Putamen (tissue), 1 donor: ENCODE measurements at regions not wholly inside any gene's neighbourhood (a gene's known extent, or its start where the extent isn't known, plus 50 kb on each side); places are given as distances from the start of the nearest gene placed in this dataset.
A peak's percentile ranks its signal among the peaks of the same experiment; 100 is the strongest.
"Not testable (repeated sequence)": the region's sequence is repeated elsewhere in the genome, so short reads cannot be mapped to it uniquely, and the experiment has no call there.

ENCODE experiments used
- DNase-seq: peaks from one replicate; pipeline ENCODE4 v3.0.0-alpha.2; 2016; ENCODE audit warnings: low spot score

DNA sequence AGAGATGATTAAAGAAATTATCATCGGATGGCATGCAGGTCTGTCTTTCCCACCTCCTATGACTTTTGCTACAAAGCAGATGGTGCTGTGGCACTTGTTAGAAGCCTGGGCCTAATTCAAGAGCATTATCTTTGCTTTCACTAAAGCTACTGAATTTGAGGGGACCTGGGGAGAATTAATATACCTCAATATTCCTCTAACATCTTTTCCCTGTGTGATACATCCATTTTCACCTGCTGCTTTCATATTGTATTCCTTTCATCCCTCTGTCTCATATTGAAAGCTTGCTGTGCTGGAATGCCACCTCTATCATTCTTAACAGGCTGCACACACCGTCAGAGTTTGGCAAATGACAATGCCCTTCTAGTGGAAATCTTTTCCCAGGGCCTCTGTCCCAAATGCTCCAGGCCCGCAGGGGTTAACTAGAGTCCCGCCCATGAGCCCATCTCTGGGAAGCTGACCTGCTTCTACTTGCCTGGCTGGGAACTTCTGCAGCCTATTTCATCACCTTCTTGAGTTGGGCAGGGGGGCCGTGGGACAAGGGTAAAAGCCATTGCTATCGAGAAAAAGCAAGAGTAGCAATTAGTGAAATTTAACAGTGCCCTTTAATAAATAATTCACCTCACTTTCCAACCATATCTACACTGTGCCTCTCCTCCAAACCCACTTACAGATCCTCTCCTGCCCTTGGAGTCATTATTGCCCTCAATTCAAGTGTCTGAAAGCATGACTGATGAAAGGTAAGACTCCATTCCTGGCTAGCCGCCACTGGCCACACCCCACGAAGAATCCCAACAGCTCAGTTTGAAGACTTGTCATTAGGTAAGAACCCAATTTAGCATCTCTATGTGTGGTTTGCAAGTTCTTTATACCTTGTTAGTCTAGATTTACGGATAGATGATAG is 126.7 kb upstream of the BTG1 start:
- no peak for DNase-seq

DNA sequence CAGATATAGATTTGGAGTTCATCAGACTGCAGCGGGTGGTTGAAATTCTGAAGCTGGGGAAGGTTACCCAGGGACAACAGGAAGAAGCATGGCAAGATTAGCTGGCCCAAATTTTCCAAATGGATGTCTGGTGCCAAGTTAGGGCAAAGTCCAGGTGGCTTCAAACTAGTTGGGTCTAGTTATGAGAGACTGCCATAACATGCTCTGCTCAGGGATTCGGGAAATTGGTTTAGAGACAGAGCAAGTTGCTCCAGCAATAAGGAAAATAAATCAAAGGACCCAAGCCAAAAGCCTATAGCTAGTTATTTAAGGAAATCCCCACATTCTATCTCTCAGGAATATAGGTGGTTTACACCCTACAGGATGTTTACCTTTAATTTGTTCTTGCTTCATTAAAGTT is 125.7 kb upstream of the BTG1 start:
- no peak for DNase-seq

GRCh38 chr12:92270521-92270920 is 124.9 kb upstream of the BTG1 start:
- peak; percentile 57 for DNase-seq

DNA sequence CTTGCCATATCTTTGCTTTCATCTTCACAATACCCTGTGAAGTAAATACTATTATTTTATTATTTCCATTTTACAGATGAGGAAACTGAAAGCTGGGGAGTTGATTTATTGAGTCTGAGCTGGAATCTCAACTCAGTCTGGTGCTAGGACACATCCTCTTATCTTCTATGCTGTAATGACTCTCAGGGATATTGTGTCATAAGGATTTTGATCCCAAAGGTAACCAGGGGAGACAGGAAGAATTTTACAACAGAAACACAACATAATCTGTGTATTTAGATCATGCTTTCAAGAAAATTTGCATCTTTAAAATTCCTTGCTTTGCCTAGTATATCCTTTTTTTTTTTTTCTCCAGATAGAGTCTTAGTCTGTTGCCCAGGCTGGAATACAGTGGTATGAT is 123.3 kb upstream of the BTG1 start:
- no peak for DNase-seq

GRCh38 chr12:92261692-92262091 is 116.0 kb upstream of the BTG1 start:
- DNase-seq = no peak

DNA sequence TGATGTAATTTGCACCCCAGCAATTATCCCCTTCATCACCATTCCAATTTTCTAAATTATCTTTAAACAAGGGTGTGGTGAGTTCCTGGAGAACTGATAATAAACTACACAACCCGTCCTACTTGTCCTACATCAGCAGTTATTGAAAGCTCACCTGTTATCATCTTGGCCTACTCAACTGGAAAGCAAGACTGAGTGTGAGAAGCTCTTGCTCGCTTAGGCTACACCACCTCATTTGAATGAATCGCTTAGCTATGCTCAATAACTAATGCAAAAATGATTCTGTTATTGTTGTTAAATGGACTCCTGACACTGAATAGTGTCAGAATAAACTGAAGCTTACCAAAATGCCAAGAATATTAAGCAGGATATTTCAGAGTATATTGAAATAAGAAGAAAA is 115.4 kb upstream of the BTG1 start:
- no peak for DNase-seq

GRCh38 chr12:92259696-92260251 is 114.1 kb upstream of the BTG1 start:
- DNase-seq = no peak

DNA sequence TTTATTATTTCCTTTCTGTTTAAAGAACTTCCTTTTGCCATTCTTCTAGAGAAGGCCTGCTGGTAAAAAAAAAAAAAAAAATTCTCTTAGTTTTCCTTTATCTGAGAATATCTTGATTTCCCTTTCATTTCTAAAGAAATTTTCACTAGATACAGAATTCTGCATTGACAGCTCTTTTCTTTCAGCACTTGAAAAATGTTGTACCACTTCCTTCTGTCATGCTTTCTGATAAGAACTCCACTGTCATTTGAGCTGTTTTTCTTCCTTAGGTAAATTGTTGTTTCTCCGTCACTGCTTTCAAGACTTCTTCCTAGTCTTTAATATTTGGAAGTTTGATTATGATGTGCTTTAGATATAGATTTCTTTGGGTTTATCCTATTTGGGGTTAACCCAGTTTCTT is 113.6 kb upstream of the BTG1 start:
- no peak for DNase-seq

DNA sequence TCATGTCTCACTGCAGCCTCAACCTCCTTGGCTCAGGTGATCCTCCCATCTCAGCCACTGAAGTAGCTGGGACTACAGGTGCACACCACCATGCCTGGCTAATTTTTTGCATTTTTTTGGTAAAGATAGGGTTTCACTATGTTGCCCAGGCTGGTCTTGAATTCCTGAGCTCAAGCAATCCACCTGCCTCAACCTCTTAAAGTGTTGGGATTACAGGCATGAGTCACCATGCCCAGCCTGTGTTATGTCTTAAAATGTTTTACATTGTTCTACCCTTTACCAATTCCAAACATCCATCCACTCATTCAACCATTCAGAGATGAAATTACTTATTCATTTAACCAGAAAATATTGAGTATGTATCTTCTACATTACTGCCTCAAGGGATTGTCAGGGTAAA is 111.6 kb upstream of the BTG1 start:
- DNase-seq = no peak

GRCh38 chr12:92255741-92256140 is 110.1 kb upstream of the BTG1 start:
- DNase-seq = no peak

DNA sequence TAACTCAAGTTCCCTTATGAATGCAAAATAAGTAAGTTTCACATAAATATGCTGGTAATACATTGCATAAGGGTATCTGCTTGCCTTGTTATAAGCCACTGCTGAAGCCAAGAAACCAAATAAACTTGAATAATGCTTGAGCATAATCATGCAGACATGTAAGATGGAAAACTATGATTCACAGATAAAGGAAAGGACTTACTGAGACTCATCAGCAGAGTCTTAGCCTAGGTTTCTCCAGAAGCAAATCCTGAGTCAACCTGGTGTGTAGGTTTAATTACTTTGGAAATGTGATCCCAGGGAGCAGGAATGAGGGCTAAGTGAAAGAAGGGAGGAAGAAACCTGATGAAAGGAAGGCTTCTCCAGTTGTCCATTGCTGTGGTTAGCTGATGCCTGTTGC is 107.7 kb upstream of the BTG1 start:
- DNase-seq = no peak

DNA sequence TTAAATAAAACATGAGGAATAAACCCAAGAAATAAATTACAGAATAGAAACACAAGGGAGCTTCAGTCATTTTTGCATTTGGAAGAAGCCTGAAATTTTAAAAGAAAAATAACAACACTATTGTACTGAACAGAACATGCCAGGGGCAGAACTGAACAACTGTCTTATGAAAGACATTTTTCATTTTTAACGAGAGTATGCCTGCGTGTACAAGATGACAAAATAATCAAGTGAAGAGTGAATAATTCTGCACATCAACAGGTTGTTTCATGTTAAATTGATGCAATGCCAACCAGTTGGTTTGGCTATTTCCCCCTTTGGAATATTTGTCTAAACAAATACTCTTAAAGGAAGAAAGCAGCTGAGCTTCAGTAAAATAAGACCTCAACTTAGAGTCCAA is 103.3 kb upstream of the BTG1 start:
- DNase-seq = no peak

GRCh38 chr12:92244036-92244435 is 98.4 kb upstream of the BTG1 start:
- DNase-seq = peak; percentile 21

DNA sequence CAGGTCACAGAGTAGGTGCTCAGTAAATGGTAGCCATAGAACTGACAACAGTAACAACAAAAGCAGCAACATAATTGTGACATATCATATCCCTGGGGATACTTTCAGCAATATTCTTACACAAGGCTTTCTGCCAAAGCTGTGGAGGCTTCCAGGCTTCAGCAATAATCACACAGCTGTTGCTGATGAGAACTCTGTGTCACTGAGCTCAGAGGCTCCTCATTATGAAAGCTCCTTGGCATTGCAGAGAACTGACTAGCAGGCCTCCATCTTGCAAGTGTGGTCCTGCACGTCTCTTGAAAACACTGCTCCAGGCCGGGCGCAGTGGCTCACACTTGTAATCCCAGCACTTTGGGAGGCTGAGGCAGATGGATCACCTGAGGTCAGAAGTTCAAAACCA is 97.3 kb upstream of the BTG1 start:
- DNase-seq = no peak

DNA sequence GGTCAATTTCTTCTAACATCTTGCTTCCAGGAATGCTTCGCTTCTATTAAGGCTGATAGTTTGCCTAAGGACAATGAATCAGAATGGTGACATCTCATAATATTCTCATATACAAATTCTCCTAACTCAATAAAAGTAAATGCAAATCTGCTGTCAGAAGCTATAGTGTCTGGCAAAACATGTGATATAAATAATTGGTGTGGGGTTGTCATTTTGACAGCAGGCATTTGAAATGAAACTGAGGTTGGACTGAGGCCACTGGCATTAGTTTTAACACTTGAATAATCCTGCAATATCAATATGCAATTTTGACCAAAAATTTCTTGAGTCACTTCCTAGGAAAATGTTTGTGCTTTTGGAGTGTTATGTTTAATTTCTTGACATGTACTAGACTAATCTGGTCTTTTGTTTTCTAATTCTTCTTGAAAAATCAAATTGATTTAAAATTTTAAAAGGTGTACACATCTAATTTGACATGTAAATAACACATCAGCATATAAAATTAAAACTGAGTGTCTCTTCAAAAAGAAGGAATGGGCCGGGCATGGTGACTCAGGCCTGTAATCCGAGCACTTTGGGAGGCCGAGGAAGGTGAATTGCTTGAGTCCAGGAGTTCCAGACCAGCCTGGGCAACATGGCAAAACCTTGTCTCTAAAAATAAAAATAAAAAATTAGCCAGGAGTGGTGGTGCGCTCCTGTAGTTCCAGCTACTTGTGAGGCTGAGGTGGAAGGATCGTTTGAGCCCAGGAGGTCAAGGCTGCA is 92.3 kb upstream of the BTG1 start:
- no peak for DNase-seq

- DNase-seq = no peak
Measured at GRCh38 chr12:92237262-92237661, 91.6 kb upstream of the BTG1 start.

DNA sequence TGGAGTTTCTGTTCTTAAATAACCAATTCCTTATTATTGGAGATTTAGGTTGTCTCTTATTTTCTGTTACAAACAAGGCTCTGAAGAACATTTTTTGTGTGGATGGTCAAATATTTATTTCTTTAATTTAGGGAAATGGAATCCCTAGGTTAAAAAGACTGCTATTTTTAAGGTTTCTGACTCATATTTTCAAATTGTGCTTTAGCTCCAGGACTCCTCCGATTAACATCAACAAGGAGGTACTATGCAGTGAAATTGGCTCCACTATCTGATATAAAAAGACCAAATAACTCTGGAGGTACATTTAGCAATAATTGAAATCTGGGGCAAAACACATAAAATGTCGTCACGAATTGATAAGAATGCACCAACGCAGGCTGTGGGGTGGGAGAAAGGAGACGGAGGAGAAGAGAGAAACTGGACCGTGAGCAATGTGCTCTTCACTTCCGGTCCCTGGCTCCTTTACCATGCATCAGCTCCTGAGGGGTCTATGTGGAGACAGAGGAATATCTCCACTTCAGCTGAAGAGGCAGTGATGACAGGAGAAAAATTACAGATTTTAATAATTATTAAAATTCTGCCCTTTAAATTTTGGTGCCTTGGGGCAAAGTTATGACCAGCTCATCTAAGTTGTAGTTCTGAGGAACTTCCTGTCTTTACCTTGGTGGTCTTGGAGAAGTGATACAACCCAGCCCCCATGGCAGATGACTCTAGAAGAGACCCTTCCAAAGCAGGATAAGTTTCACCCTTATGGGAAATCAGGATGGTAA is 90.2 kb upstream of the BTG1 start:
- DNase-seq = no peak

DNA sequence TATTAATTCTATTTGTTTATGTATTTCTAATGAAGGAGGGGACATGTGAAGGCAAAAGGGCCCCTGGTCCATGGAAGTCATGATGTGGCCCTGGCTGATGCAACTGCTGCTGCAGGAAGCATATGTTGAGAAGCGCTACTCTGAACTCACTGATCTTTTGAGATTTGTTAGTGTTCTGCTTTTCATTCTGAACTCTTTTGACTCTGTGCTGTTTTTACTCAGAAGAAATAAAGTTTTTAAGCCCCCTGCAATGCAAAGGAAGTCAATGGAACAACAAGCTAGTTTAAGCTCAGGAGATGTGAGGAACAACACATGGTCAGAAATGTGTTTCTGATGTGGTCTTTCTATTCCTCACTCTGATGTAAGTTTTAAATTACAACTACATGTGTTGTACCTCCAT is 88.9 kb upstream of the BTG1 start:
- no peak for DNase-seq

- no peak for DNase-seq
Measured at GRCh38 chr12:92233346-92234015, 87.8 kb upstream of the BTG1 start.

DNA sequence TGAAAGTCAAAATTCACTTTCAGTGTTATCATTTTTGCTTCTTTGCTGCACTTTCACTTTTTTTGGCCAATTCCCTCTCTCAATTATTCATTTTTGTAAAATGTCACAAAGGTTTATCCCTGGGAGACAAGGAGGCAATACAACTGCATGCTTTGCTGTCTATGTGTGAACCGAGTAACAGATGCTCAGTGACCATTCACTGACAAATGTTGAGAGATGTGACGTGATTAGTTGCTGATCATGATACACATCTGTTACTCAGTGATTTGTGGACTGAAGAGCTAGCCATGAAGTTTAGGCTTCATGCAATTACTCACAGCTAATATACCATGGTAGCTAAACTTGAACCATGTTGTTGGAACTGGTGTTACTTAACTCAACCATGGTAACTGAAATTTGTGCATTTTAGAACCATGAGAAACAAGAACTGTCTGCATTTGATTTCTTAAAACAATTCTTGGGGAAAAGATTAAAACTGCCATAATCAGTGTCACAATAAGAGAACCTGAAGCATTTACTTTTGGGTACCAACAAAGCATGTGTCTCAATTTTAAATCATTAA is 86.8 kb upstream of the BTG1 start:
- not testable (repeated sequence) for DNase-seq

GRCh38 chr12:92231945-92232344 is 86.3 kb upstream of the BTG1 start:
- DNase-seq = not testable (repeated sequence)
